SHP77 (cell line): ENCODE measurements at regions not wholly inside any gene's neighbourhood (a gene's known extent, or its start where the extent isn't known, plus 50 kb on each side); places are given as distances from the start of the nearest gene placed in this dataset.
A peak's percentile ranks its signal among the peaks of the same experiment; 100 is the strongest.

Source experiments
- DNase-seq, 2 experiments: peaks; one replicate each; lab custom pipeline; 2025; lab: John Stamatoyannopoulos, UW

DNA sequence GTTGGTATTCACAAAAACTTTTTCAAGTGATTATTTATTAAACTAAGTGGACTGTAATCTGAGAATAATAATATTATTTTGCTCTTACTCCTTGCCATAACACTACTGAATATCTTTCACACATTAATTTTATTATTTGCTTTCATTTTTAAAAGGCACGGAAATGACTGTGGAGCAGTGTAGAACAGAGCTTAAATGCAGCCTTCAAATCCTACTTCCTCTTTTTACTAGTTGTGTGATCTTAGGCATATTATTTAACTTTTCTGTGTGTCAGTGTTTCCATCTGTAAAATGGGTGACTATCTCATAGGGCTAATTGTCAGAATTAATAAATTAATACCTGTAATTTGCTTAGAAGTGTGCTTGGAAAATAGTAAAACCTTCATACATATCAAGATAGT is 55.5 kb upstream of the SLC8A1 start:
- DNase-seq, result no peak

DNA sequence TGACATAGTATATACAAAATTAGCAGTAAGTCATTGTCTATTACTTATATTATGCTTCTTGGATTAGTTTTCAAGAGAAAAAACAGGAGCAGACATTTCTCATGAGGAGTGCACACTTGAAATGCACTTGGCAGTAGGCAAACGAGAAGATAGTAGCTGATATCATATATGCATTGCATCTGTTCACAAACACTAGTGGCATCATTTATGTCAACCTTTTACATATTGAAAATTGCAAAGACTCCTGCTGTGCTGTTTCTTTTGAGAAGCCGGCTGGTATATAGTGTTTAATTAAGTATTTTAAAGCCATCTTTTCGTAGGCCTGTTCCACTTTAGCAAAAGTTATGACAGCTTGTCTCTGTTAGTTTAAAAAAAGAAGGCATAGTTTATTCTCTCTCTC is 58.4 kb upstream of the SLC8A1 start:
- DNase-seq, result no peak

DNA sequence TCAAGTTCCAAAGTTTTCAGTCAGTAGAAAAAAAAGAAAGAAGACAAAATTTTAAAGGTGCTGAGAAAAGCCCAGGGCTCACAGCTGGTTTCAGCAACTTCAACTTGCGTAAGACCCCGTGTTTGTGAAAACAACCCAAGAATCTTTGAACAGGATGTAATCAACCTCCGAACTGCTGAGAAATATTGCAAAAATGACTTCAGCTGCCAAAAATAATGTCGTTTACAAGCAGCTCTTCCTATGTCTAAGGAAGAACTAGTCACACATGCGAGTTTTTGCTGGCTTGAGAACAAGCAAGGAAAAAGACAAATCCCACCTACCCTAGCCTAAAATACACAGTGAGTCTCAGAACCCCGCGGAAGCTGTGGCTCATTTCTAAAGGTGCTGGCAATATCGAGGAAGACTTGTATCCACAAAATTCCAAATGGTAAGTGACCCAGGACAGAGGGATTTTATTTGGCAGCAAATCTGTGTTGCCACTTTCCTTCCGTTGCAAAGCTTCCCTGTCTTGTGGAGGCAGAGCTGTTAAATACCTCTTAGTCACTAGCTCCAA is 59.8 kb upstream of the SLC8A1 start:
- DNase-seq, result no peak

DNA sequence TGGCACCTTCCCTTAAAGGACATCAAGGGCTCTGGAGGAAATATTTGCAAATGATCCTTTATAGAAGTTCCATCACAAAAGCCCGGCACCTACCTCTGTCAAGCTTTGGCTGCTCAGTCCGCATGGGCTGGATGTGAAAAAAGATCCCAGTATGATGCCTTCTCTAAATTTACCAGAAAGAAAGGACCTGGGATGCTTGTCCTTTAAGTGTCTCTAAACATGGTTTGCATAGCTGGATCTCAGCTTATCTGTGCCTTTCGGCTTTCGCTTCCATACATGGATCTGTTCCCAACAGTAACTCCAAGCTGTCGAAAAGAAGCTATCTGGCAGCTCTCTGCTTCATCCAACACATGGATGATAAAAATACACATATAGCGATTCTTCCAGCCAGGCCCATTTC is 60.4 kb upstream of the SLC8A1 start:
- DNase-seq, result no peak

DNA sequence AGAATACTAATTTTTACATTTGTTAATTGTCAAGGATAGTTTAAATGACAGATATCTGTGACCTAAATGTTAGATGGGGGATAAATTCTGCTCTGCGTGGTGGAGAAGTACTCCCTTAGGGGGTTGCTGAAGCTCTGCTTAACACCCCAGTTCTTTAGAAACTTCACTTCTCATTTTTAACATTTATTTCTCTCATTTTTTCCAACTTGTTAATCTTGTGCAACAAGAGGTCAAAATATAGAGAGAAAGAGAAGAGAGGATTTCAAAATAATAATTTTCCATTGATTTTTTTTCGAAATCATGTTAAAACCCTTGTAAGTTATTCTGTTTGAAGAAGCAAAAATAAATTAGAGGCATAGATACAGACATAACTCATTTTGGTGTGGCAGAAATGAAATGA is 61.3 kb upstream of the SLC8A1 start:
- DNase-seq, result no peak

DNA sequence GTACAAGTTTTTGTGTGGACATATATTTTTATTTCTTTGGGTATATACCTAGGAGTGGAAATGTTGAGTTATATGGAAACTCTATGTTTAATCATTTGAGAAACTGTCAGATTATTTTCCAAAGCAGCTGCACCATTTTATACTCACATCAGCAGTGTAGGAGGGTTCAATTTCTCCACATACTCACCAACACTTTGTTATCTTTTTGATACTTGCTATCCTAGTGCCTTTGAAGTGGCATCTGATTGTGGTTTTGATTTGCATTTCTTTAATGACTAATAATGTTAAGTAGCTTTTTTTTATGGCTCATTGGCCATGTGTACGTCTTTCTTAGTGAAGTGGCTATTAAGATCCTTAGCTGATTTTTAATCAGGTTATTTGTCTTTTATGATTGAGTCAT is 64.7 kb upstream of the SLC8A1 start:
- DNase-seq, result no peak

DNA sequence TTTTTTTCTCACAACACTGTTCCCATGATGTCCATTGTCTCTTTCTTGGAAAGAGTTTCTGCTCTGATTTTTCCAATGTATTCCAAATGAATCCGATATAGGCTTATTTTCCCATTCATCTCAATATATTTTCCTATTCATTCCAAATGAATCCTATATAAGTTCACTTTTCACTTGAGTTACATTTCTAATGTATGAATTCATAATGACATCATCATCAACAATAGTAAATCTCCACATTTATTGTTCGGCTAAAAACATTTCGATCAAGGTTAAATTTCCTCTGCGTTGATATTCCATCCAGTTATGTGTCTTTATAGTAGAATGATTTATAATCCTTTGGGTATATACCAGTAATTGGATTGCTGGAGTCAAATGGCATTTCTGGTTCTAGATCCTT is 76.7 kb upstream of the SLC8A1 start:
- no peak for DNase-seq

DNA sequence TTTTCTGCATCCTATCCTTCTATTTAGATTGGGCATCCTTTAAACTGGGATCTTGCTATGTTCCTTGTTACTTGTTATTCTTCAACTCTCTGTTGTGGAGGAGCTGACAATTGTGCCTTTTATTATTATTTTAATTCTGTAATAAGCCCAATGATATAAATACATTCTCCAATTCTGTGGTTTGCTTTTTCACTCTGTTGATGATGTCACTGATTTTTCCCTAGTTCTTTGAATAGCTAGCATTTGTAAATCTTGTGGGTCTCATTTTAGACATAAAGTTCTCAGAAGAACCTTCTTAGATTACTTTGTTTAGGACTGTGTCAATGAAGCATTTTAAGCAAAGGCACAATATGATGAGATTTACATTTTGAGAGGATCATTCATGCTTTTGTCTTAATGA is 79.5 kb upstream of the SLC8A1 start:
- DNase-seq, result no peak

DNA sequence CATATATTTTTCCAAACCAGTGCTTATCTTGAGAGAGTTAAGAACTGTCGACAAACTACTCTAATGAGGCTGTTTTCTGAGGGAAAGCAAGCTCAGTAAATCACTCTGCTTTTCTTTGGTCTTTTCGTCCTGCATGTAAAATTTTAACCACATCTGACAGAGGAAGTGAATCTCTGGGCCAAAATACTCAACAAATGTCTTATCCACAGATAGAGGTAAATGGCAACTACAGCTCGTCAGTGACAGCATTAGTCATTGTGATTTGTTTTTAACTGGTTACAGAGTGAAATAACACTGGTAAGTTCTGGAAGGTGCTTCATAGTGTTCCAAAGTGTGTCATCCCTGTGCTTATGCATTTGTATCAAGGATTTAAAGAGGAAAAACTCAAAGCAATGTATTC is 82.6 kb upstream of the SLC8A1 start:
- no peak for DNase-seq

DNA sequence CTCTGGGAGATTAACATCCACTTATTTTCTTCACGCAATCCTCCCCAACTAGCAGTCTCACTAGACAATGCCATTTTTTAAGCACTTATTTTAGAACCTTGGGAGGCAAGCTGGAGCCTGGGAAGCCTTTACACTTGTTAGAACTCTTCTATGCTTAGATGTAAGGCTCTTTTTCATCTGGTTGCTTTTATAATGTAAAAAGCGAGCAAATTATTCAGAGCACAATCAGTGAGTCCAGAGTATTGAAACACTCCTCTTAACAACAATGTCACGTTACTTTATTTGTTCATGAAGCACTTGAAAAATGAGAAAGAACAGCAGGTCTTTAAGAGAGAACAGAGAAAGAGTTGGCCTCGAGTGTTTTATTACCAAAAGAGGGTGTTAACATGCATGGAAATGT is 84.1 kb upstream of the SLC8A1 start:
- DNase-seq, result no peak

DNA sequence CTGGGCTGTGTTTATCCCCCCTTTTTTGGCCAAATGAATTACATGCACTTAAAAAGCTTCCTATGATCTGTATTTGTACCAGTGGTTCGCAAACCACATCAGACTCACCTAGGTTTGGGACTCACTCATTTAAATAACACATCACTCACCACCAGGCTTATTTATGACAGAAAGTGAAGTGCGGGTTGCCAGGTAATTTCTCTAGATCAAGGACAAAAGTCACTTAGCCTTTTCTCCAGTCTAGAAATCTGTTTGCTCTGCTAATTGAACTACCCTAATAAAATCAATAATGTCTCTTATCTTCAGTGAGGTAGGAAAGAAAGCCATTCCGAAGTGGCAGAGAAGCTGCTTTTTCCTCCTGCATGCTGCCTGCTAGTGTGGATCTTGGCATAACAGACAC is 88.1 kb upstream of the SLC8A1 start:
- no peak for DNase-seq

DNA sequence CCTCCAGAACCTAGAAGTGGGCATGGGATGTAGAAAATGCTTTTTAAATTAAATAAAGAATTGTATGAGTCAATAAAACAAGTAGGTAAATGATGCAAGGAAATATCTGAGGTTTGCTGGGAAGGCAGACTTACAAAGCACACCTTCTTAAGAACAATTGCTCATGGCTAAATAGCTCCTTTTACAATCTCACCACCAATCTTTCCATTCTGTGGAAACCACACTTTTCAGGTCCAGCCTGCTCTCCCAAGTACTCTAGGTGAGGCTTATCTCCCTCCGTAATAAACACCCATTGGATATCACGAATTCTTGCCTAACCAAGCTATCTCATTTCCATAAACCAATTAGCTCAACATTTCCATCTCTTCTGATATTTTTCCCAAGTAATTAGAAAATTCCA is 91.5 kb upstream of the SLC8A1 start:
- DNase-seq, result no peak

DNA sequence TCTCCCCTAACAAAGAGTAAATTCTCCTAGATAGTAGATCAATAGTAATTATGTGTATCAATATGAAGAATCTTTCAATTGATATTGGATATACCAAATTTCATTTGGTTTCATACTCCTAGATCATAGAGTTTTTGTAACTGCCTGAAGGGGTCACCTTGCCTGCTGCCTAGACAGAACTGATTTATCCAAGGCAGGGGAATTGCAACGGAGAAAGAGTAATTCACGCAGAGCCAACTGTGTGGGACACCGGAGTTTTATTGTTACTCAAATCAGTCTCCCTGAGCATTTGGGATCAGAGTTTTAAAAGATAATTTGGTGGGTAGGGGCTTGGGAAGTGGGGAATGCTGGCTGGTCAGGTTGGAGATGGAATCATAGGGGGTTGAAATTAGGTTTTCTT is 92.2 kb upstream of the SLC8A1 start:
- no peak for DNase-seq

DNA sequence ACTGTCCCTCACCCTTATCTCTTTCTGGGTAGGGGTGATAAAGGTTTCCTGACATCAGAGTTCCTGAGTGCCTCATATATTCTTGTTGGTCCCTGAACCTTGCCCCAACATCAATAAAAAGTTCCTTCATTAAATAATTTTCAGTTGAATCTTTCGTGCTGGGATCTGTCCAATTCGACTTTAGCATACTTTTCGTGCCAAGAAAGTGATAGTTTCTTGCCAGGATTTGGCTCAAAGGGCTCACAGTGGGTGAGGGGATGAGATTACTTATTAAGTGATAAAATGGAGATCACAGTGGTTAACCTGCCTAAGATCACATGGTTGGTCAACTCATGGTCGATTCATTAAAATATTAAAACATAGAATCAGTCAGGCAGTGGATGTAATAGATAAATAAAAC is 93.8 kb upstream of the SLC8A1 start:
- DNase-seq, result no peak

DNA sequence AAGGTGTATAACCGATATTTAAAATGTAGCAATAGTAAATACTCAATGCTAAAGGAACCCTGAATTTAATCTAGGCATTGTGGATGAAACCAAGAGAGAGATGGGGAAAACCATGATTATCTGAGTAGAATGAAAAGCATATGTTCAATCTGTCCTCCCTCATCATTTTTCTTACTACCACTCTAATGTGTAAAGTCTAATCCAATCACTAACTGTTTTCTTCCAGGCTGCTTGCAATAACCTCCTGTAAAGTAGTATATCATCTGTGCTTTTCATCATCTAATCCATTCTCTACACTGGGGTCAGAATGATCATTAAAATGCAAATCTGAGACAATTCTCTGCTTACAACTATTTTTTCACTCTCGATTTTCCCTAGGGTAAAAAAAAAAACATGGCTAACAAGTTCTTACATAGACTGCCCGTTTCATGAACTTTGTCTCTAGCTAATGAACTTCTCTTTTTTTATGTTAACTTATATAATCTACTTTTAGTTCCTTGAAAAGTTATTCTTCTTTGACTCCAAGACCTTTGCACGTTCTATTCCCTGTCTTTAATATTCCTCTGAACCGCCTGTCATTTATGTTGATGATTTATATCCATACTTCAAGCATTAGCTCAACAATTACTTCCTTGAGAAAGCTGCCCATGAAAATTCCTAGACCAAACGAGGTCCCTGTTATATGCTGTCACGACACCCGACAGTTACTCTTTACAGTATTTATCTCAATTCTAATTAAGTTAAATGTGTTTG is 94.7 kb upstream of the SLC8A1 start:
- no peak for DNase-seq

DNA sequence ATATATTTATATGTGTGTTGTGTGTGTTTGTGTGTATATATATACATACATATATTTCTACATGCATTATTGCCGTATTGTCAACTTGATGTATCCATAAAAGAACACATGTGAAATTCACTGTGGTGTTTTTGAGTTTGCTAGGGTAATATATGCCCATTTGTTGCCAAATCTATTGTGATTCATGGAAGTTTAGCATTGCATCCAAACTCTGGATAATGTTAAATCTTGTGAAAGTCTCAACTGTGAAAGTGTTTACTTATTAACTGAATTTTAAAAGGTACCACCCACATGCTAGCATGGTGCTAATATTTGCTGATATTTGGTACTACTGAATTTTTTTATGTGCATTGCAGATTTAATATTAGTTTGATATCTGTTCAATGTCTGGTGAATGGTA is 96.6 kb upstream of the SLC8A1 start:
- no peak for DNase-seq

DNA sequence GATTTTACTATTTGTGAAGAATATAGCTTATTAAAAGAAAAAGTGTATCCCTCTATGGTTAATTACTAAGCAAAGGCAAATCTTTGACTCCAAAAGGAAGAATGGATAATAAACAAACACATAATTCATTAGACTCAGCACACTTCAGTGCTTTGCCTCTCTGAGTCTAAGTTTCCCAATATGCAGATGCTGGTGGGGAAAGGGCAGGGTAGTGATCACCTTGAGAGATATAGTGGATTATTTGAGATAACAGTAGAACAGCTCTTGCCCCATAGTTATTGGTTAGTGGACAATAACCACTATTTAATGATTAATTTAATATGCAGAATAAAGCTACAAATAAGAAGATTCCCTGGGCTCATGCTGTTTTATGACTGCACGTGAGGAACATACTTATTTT is 98.2 kb upstream of the SLC8A1 start:
- DNase-seq, result no peak

DNA sequence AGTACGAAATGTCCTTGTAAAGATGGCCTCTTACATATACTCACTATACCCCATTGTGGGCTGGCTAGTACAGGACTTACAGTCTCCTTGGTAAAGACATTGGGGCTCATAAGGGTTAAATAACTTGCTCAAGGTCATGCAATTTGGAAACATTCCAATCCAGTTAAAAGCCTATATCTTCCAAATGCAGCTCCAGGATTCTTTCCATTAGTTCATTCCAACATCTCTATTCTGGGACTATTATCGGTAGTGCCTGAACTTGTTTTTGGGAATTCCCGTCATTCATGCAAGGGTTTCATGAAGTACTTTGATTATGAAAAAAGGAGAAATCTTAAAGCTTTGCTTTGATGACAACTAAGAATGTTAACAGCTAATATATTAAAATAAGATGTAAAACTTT is 99.2 kb upstream of the SLC8A1 start:
- no peak for DNase-seq

DNA sequence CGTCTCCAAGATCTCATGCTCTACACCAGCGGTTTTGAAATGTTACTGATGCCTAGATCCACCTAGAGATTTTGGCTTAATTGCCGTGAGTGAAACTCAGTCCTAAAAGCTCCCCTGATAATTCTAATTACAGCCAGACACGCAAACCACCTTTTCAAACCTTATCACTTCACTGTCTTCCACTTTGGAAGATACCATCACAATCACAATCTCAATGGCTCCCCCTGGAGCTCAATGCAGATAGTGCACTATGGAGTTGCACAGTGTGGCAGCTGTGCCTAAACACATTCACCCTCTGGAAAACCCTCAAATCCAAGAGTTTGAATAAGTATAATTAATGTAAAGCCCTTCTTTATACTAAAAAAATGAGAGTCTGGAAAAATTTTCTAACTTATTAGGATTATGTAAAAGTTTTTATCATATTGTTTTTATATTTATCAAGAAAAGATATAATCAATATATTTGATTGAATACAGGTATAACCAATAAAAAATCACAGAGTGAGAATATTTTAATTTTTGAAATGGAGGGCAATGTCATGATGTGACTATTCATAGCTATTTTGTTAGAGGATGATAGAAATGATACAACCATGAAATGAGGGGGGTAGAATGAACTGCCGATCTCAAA is 102.9 kb upstream of the SLC8A1 start:
- peak; percentile 12 to 29 for DNase-seq

DNA sequence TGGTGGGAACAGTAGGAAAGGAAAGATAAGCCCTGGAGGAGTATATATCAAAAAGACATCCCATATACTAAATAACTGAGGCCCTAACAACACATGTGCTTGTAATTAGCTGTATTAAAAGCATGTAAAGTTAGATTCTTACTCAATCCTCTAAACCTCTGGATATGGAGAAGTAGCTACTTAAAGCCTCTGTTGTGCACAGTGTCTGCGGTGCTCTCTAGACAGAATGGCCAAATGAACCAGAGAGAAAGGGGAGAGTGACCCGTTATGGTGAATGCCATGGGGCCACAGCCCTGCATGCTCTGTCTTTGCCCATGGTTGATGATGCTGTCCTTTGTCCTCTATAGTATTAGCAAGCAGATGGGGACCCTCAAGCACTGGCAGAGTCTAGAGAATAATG is 104.4 kb upstream of the SLC8A1 start:
- no peak for DNase-seq

DNA sequence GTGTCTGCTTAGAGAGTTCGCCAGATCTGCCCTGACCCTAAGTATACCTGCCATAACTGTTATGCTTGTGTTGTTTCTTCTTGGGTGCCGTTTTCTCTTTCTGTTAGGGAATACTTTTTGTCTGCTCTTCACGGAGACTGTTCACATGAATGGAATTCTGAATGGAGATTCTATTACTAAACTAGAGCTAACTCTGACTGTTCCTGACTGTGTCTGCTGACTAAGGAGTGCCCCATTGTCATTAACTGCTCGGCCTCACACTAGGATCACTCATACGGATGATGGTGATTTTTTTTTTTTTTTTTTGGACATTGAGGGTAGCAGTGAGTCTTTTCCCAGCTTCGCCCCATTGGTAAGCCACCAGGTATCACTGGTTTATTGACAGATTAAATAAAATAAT is 104.8 kb upstream of the SLC8A1 start:
- no peak for DNase-seq

DNA sequence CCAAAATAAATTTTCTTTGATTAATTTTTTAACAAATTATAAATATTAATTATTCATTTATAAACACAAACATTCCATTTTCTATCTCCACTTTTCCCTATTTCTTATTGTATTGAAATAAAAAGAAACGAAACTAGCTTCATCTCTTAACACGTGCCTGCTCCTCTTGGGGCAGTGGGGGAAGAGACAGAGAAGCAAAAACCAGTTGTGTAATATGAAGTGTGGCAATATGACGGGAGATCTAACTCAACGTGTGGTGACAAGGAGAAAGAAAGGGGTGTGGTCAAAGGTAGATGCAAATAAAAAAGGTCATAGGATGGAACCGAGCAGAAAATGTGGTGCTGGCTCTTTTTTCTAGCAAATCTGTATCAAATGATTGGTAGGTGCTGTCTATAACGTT is 106.9 kb upstream of the SLC8A1 start:
- DNase-seq, result no peak

DNA sequence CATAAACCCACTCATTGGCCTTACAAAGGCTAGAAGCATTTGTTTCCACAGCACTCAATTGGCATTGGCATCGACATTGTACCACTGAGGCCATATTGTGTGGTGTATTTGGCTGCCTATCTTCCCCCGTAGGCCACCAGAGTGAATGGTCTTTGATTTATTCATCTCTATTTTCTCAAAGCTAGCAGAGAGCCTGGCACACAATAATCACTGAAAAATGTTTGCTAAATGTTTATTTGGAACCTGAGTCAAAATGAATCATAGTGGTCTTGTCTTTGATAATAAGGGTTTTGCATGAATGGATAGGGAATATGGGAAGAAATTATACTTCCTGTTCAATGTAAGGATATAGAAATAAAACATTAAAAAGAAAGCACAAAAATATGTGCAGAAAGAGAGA is 107.3 kb upstream of the SLC8A1 start:
- no peak for DNase-seq

DNA sequence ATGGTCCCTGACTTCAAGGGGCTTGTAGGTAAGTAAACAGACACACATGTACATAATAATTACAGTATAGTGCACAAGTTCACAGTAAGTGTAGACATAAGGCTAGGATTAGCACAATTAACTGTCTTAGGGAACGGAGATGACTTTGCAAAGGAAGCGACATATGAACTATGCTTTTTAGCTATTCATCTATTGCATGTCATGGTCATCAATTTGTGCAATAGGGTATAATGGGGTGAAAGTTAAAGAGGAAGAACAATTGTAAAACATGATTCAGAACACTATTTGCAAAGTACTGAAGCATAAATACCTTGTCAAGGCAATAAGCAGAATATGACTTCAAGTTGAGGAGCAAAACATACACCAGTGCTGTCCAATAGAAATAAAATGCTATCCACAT is 112.3 kb upstream of the SLC8A1 start:
- DNase-seq, result no peak
